Mesodermal cell (in vitro differentiated cells): ENCODE measurements at regions not wholly inside any gene's neighbourhood (a gene's known extent, or its start where the extent isn't known, plus 50 kb on each side); places are given as distances from the start of the nearest gene placed in this dataset.

ENCODE experiments used
- H3K27ac ChIP-seq: 2 replicates; pipeline ENCODE4 v1.7.0; 2013; ENCODE audit warnings: mild to moderate bottlenecking, low read depth, low read length, moderate library complexity; ENCODE audit not compliant: severe bottlenecking
- H3K36me3 ChIP-seq: 2 replicates; pipeline ENCODE4 v1.7.1; 2013; ENCODE audit warnings: mild to moderate bottlenecking, low read length, moderate library complexity; ENCODE audit not compliant: control insufficient read depth, insufficient read depth
- H3K4me1 ChIP-seq: one replicate; pipeline ENCODE4 v1.7.1; 2013; ENCODE audit warnings: mild to moderate bottlenecking, low read length; ENCODE audit not compliant: insufficient read depth, control insufficient read depth, poor library complexity, severe bottlenecking
- H3K4me3 ChIP-seq: 2 replicates; pipeline ENCODE4 v1.7.0; 2013; ENCODE audit warnings: low read length, control low read depth, mild to moderate bottlenecking; ENCODE audit not compliant: insufficient read depth, poor library complexity, severe bottlenecking; ENCODE audit errors: extremely low read depth
- H3K9me3 ChIP-seq: 2 replicates; pipeline ENCODE4 v1.7.1; 2013; ENCODE audit warnings: mild to moderate bottlenecking, low read length, moderate library complexity; ENCODE audit not compliant: control insufficient read depth
- WGBS, 2 experiments: methylation state at CpG; one replicate each; pipeline ENCODE4 v1.1.5; 2013; ENCODE audit warnings: missing lambda C conversion rate in 2 of 2; ENCODE audit not compliant: insufficient coverage in 2 of 2; 5-methylcytosine and 5-hydroxymethylcytosine counted together

- Histone ChIP-seq H3K9me3 (no peaks in the 10 kb centered on the region), H3K4me3 (no peak overlapping the region), H3K27ac (no peak overlapping the region), H3K36me3 (no peaks in the 10 kb centered on the region), H3K4me1 (no peaks in the 10 kb centered on the region)
- WGBS, 2 experiments, result 71 to 81% methylated on average over 8 to 11 of the region's 11 CpGs
These were observed 225.3 kb upstream of the B3GAT1 start for GRCh38 chr11:134637091-134638015.

DNA sequence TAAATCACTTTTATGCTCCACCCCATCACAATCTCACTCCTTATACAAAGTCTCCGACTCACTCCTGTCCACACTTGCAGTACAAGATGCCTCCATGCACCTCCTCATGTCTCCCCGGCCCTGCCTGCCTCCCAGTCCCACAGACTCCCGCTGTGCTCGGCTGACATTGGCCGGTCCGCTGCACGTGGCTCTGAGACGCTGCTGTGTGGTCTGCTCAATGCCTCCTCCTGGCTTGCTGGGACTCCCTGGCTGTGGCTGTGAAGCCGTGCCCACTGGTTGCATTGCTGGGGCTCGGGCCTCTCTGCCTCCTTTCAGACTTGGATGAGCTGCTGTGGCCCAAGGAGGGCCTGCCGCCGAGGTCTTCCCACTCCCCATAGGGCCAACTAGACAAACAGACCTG, 224.0 kb upstream of the B3GAT1 start:
- no peaks in the 10 kb centered on the region for H3K36me3 ChIP-seq
- 89 to 90% methylated on average over 9 to 12 of the region's 12 CpGs for whole genome bisulfite sequencing, 2 experiments

GRCh38 chr11:134634897-134635831, 223.1 kb upstream of the B3GAT1 start:
- H3K27ac ChIP-seq, result no peak overlapping the region
- H3K4me1 ChIP-seq, result no peaks in the 10 kb centered on the region
- H3K36me3 ChIP-seq, result no peaks in the 10 kb centered on the region
- H3K4me3 ChIP-seq, result no peak overlapping the region
- H3K9me3 ChIP-seq, result no peaks in the 10 kb centered on the region
- 79 to 84% methylated on average over 10 to 18 of the region's 22 CpGs for WGBS, 2 experiments

More for the DNA sequence above, 224.0 kb upstream of the B3GAT1 start:
- no peak overlapping the region for H3K4me3 ChIP-seq
- no peaks in the 10 kb centered on the region for H3K9me3 ChIP-seq
- H3K4me1 ChIP-seq, result no peaks in the 10 kb centered on the region
- H3K27ac ChIP-seq, result no peak overlapping the region

- no peaks in the 10 kb centered on the region for H3K9me3 ChIP-seq
- no peaks in the 10 kb centered on the region for H3K36me3 ChIP-seq
- 95% methylated on average over 6 of the region's 6 CpGs for WGBS, 2 experiments
- no peaks in the 10 kb centered on the region for H3K4me1 ChIP-seq
- no peak overlapping the region for H3K27ac ChIP-seq
- H3K4me3 ChIP-seq, result no peak overlapping the region
These were observed 221.2 kb upstream of the B3GAT1 start for GRCh38 chr11:134633276-134633675.

- Histone ChIP-seq H3K9me3 (no peaks in the 10 kb centered on the region), H3K4me3 (no peak overlapping the region), H3K27ac (no peak overlapping the region), H3K36me3 (no peaks in the 10 kb centered on the region), H3K4me1 (no peaks in the 10 kb centered on the region)
- WGBS, 2 experiments, result 75 to 84% methylated on average over 8 to 13 of the region's 16 CpGs
These were observed 220.5 kb upstream of the B3GAT1 start for GRCh38 chr11:134632347-134633119.

DNA sequence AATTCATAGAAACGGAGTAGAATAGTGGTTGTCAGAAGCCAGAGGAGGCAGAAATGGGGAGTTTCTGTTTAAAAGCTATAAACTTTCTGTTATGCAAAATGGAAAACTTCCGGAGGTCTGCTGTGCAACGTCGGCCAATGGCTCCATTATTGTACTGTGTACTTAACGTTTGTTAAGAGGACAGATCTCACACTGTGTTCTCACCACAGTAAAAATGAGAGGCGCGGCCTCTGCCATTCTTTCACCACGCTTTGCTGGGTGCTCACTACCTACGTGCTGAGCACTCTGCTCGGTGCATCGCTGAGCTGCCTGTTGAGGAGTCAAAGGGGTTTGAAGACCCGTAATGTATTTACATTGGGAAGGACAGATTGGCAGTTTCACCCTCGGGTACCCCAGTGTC, 218.8 kb upstream of the B3GAT1 start:
- no peak overlapping the region for H3K4me3 ChIP-seq
- 79 to 89% methylated on average over 11 to 13 of the region's 13 CpGs for WGBS, 2 experiments
- H3K9me3 ChIP-seq, result no peaks in the 10 kb centered on the region
- H3K27ac ChIP-seq, result no peak overlapping the region
- no peaks in the 10 kb centered on the region for H3K36me3 ChIP-seq
- H3K4me1 ChIP-seq, result no peaks in the 10 kb centered on the region

- Histone ChIP-seq H3K27ac (no peak overlapping the region), H3K9me3 (no peaks in the 10 kb centered on the region), H3K4me1 (no peaks in the 10 kb centered on the region), H3K4me3 (no peak overlapping the region), H3K36me3 (no peaks in the 10 kb centered on the region)
- WGBS, 2 experiments, result 86 to 93% methylated on average over 1 to 6 of the region's 6 CpGs
These were observed 216.4 kb upstream of the B3GAT1 start for GRCh38 chr11:134628426-134628825.

DNA sequence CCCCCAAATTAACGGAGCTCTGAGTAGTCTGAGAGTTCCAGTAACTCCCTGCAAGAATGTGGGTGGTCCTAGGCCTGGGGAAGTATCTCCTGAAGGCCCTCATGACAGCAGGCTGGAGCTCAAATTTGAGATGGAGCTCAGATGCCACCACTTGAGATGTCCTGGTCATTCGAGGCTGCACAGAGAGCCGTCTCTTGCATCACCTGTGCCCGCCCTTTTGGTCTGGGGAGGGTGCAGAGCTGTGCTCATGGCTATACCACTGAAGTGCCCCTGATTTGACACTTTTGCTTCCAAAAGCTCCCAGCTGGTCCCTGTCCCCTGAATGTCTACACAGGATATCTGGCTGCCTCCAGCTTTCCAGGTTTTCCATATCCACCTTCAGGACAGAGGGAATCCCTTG, 214.0 kb upstream of the B3GAT1 start:
- no peak overlapping the region for H3K27ac ChIP-seq
- no peaks in the 10 kb centered on the region for H3K9me3 ChIP-seq
- 84 to 89% methylated on average over 3 to 4 of the region's 4 CpGs for WGBS, 2 experiments
- H3K36me3 ChIP-seq, result no peaks in the 10 kb centered on the region
- no peak overlapping the region for H3K4me3 ChIP-seq
- no peaks in the 10 kb centered on the region for H3K4me1 ChIP-seq

- H3K27ac ChIP-seq, result no peak overlapping the region
- no peaks in the 10 kb centered on the region for H3K36me3 ChIP-seq
- H3K4me3 ChIP-seq, result no peak overlapping the region
- no peaks in the 10 kb centered on the region for H3K9me3 ChIP-seq
- 65 to 76% methylated on average over 2 of the region's 3 CpGs for WGBS, 2 experiments
- H3K4me1 ChIP-seq, result no peaks in the 10 kb centered on the region
These were observed 213.6 kb upstream of the B3GAT1 start for GRCh38 chr11:134625631-134626030.

DNA sequence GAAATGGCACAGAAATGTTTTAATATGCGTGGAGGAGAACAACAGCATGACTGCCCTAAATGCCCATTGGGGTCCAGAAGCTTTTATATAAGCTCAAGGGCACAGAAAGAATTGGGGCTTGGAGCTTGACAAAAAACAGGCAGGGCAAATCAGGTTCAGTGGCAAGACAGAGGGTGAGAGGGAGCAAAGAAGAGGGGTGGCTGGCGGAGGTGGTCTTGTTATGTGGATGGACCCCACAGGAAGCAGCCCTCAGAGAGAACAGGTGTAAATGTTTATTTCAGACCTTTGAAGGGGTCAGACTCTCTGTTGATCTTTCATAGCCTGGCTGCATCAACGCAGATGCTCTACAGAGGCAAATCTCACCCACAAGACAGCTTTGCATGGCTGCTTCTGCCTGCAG, 213.1 kb upstream of the B3GAT1 start:
- Histone ChIP-seq H3K4me1 (no peaks in the 10 kb centered on the region), H3K4me3 (no peak overlapping the region), H3K36me3 (no peaks in the 10 kb centered on the region), H3K27ac (no peak overlapping the region), H3K9me3 (no peaks in the 10 kb centered on the region)
- 80 to 97% methylated on average over 3 of the region's 3 CpGs for WGBS, 2 experiments
